ENCODE measurements at regions not wholly inside any gene's neighbourhood (a gene's known extent, or its start where the extent isn't known, plus 50 kb on each side); places are given as distances from the start of the nearest gene placed in this dataset.

GRCh38 chr2:177317857-177318256 lies 53.3 kb upstream of the NFE2L2 start:
- TF ChIP-seq CTCF (IDR thresholded peaks at IDR 0.05; ENCODE audit: insufficient read depth, low read length) (no peak), POLR2AphosphoS5 (IDR thresholded peaks at IDR 0.05; ENCODE audit: low read depth) (no peak), SPI1 (IDR thresholded peaks at IDR 0.05; ENCODE audit: borderline replicate concordance, low read depth) (no peak), GABPA (IDR thresholded peaks at IDR 0.05; ENCODE audit: low read depth) (no peak), REST (IDR thresholded peaks at IDR 0.05; ENCODE audit: insufficient replicate concordance, low read depth) (no peak)

Data from HL-60 (cell line).